HG02763 (cell line): ENCODE measurements at regions not wholly inside any gene's neighbourhood (a gene's known extent, or its start where the extent isn't known, plus 50 kb on each side); places are given as distances from the start of the nearest gene placed in this dataset.
A peak's percentile ranks its signal among the peaks of the same experiment; 100 is the strongest.

ENCODE experiments used
- ATAC-seq: cut with Tn5 transposase; IDR thresholded peaks from one replicate; pipeline ENCODE4 v1.9.1; 2021; ENCODE audit warnings: mild to moderate bottlenecking, moderate library complexity; ENCODE audit not compliant: unreplicated experiment

DNA sequence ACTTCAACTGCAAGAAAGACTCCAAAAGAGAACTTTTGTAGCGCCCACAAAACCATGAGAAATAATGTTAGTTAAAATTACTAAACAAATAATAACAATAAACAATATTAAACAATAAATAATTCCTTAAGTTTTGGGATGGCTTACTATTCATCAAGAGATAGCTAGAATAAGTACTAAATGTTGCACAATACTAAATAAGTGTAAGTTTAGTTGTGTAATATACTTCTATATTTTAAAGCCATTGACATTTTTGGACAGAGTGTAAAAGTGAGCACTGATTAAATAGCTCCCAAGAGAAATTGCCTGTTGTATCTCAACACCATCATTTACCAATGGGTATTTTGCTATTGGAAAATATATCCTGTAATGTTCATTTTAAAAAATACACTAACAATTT lies 166.7 kb downstream of the ALG10 start:
- ATAC-seq = no peak

GRCh38 chr12:34190054-34190453 lies 167.8 kb downstream of the ALG10 start:
- ATAC-seq = no peak

DNA sequence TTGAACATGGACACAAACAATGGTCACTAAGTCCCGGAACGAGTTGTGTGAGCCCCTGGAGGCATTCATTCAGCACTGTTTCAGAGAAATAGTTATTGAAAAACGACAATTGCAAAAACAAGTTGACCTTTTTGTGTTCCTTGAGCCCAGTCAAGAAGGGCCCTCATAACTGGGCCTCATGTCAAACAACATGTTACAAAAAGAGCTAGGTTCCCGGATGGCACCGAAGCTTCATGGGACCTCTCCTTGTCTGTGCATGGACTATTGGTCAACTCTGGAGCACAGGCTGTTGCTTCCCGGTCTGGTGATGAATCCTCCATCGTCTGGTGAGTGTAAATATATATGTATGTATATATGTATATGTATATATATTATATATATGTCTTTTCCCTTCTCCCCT lies 176.6 kb downstream of the ALG10 start:
- no peak for ATAC-seq

DNA sequence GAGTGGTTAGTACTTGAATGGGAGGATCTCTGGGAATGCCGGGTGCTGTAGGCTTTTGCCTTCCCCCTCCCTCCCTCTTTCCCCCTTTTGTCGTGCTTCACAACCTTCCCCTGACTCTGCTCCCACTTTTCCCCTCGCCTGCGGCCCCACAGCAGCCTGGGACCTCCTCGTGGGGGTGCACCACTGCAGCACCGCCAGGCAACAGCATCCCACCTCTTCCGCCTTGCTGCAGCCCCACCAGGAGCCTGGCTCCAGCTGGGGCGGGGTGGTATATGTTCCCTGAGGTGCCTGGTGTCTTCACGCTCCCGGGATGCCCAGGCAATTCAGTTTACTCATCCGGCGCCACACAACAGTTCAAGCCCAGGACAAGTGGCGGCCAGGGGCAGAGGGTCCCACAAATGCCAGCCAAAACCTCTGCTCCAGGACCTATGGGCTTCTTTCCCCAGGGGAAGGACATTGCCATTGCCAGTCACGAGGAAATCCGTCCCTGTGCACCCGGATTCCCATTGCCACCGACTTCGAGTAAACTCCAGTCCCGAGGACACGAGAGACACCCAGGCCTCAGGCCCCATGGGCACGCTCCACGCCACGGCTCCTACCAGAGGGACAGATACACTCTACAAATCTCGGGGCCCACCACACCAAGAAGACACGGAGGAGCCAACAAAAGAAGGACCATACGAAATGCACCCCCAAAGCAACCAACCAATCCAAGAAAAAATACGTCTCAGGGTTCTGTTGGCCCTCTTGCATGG lies 181.7 kb downstream of the ALG10 start:
- ATAC-seq = no peak

DNA sequence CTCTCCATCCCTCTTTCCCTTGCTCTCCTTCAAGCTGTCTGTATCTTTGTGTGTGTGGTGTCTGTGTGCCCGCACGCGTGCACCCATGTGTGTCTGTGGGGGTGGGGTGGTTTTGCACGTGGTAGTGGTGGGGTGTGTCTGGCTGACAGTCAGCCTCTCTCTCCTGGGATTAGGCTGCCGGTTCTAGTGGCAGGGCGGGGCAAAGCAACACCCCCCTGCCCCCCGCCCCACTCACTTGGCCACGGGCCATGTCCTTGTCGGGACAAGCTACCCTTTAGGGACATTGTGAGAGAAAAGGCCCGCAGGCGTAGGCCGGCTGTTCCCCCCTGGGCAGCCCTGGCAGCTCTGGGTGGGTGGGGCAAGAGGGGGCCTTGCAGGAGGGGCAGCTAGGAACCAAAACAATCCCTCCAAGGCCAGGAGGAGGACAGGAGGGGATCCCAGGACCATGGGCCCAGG lies 182.6 kb downstream of the ALG10 start:
- no peak for ATAC-seq

- ATAC-seq = no peak
Observed at GRCh38 chr12:34205401-34205800, 183.1 kb downstream of the ALG10 start.

DNA sequence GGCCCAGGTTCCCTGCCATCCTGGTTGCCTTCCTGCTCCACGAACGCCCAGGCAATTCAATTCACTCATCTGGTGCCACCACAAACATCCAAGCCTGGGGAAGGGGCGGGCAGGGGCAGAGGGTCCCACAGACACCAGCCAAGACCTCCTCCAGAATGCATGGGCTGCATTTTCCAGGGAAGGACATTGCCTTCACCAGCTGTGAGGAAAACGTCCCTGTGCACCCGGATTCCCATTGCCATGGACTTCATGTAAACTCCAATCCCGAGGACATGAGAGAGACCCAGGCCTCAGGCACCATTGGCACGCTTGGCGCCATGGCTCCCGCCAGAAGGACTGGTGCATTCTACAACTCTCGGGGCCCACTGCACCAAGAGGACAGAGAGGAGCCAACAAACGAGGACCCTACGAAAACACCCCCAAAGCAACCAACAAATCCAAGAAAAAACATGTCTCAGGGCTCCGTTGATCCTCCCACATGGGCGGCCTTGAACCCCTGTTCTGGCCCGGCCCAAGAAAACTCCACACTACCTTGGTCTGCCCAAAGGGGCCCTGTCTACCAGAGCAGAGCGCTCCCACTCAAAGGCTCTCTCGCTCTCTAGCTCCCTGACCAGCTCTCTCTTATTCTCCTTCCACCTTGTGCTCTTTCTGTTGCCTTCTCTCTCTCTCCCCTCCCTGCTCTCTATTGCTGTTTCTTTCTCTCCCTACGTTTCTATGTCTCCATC lies 183.9 kb downstream of the ALG10 start:
- ATAC-seq = no peak

DNA sequence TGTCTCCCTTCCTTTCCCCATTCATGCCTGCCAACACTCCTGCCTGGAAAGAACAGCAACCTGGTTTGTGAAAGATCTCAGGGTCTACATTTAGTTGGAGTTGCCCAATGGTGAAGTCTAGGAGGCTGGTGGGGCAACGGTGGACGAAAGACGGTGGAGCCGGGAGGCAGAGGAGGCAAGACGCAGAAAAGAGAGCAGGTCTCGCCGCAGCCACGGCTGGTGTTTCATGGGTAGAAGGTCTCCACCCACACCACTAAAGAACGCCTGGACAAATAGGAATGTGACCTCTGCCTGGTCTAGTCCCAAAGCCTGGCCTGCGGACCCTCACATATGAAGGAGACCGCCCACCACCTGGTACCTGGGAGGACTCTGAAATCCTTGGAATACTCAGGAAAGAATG lies 185.6 kb downstream of the ALG10 start:
- no peak for ATAC-seq

DNA sequence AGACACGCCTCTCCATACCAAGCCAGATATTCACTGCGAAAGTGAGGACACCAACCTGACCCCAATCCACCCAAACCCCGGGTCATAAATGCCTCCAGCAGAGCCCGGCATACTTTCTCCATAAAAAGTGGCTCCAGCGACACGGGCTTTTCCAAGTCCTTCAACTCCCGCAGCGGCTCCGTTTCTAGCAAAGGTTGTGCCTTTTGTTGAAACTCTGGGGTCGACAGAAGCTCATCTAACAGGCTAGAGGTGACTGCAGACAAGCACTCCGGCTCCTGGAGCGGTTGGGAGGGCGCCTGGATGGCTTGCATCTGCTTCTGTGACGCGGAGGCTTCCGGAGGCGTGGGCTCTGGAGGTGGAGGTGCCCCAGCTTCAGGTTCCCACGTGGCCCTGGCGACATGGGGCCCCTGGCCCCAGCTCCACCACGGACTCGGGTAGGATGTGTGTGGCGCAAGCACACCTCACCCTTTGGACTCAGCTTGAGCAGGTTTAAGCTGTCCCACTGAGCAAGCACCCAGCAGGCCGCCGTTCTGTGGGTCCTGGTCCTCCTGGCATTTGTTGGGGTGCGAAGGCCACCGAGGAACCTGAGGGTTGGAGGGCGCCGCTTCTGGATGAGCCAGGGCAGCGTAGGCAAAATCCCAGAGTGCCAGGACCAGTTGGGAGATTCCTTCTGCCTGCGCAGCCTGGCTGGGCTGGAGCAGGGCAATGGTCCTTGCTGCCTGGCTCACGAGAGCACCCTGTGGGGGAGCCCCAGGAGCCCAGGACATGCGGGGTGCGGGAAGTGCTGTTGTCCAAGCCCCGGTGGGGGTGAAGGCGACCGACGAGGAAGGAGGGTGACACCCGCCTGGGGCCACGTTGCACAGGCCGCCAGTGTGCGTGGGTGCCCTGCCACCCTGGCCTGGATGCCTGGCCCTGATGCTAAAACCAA lies 186.3 kb downstream of the ALG10 start:
- no peak for ATAC-seq

DNA sequence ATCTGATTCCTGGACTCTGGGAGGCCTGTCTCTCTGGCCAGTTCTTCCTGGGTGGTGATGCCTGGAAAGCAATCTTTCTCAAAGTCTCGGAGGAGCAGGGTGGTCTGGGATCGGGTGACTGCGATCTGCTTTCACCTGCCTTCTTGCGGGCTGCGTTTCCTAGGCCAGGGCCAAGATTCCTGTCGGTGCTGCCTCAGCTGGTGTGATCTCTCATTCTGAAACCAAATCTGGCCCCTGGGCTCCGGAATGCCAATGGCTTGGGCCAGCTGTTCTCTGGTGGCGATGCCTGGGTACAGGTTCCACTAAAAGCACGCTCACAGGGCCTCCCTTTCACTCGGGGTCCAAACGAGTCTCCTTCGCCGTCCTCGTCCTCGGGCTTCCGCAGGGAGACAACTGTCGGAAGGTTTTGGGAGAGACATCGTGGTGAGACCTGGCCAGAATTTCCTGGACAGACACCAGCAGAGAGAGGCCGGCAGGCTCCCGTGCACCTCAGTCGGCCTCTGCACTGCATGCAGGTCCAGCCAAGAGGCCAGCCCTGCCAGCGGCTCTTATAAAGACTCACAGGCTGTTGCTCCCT lies 187.1 kb downstream of the ALG10 start:
- no peak for ATAC-seq

DNA sequence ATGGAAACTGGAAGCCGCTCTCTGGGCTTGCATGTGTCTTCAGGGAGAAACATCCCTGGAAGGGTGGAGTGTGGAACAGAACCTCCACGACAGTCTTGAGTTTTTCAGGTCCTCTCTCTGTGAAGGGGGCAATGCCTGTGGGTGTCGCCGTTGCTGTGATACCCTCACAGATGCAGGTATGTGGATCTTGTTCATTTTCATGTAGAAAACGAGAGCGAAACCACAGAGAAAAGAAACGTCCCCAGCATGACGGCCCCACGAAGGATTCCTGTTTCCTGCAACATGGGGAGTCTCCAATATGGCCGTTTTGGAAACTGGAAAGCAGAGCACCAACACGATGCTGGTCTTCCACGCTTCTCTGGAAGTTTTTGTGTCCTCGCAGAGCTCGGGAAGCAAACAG lies 187.9 kb downstream of the ALG10 start:
- no peak for ATAC-seq

- ATAC-seq = no peak
Observed at GRCh38 chr12:34210689-34211530, 188.6 kb downstream of the ALG10 start.

GRCh38 chr12:34212651-34213050 lies 190.4 kb downstream of the ALG10 start:
- ATAC-seq = no peak

DNA sequence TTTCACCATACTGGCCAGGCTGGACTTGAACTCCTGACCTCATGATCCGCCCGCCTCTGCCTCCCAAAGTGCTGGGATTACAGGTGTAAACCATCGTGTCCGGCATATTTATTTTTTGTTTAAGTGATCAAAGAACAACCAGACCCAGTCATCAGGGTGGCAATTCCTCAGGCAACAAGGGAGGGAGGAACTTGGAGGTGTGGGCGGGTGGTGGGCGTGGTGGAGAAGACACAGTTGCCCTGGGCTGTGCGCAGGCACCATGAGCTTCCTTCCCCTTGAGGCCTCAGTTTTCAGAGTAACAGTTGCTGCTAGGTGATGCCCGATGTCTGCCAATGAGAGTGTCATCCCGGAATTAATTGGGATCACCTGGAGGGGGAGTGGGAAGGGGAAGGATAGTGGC lies 191.7 kb downstream of the ALG10 start:
- no peak for ATAC-seq

DNA sequence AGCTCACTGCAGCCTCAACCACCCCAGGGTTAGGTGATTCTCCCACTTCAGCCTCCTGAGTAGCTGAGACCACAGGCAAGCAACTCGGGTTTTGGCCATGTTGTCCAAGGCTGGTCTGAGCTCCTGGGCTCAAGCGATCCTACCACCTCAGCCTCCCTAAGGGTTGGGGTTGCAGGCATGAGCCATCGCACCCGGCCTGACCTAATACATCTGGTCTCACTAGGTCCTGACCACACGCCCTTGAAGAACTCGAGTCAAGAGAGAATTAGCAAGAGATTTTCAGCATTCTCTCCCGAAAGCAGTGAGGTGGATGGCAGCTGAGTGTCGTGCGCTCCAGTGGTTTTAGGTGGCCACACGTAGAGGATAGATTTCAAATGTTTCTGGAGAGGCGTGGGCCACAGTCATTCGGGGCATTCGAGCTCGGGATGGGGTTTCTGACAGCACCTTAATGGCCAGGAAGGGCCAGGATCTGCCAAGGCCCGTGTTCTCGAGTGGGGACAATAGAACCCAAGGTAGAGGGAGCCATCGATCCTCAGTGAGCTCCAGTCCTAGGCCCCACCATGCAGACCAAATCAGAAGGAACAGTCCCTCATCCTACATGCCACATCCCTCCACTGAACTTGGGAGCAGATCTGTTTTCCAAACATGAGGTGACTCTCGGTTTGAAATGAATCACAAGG lies 193.1 kb downstream of the ALG10 start:
- no peak for ATAC-seq

- no peak for ATAC-seq
Observed at GRCh38 chr12:34215893-34216285, 193.6 kb downstream of the ALG10 start.

DNA sequence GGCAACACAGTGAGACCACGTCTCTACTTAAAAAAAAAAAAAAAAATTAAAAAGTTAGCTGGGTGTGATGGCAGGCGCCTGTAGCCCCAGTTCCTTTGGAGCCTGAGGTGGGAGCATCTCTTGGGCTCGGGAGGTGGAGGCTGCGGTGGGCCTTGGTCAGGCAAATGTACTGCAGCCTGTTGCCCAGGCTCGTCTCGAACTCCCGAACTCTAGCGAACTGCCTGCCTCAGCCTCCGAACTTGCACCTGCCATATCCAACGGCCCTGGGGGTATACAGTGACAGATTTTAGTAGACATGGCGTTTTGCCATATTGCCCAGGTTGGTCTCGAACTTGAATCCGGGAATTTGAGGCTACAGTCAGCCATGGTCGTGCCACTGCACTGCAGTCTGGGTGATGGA lies 195.4 kb downstream of the ALG10 start:
- ATAC-seq = no peak

DNA sequence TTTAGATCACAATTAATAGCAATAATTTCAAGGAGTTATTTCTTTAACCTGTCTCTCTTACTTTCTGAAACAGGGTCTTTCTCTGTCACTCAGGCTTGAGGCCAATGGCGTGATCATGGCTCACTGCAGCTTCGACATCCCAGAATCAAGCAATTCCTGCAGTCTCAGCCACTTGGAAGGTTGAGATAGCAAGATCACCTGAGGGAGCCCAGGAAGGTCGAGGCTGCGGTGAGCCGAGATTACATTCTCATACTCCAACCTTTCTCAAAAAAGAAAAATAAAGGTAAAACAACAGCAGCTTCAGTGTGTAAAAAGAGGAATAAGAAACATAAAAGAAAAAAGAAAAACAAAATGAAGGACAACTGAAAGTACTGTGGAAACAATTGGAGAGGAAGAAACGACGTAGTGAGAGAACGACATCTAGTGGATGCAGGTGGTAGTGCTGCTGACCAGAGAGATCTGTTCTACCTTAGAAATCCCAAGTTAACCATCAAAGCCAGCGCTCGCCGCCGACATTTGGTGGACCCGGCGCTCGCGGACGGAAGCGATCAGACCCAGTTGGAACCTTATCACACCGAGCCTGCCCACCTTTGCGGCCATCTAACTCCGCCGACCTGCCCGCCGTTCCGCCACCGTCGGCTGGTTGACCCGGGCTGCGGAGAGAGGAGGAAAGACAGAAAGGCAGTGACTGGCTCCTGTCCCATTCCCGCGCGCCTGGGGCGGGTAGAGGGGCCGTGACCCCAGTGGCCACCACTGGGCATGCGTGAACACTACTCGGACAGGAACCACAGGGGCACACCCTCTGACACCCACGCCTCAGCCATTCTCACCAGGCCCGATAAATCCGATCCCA lies 196.1 kb downstream of the ALG10 start:
- peak; percentile 81 for ATAC-seq
